Astrocyte of the cerebellum (primary cell): ENCODE measurements at regions not wholly inside any gene's neighbourhood (a gene's known extent, or its start where the extent isn't known, plus 50 kb on each side); places are given as distances from the start of the nearest gene placed in this dataset.
"Not testable (repeated sequence)": the region's sequence is repeated elsewhere in the genome, so short reads cannot be mapped to it uniquely, and the experiment has no call there.

Experiments used
- DNase-seq: peaks from one replicate; pipeline ENCODE4 v3.0.0-alpha.2; 2011; ENCODE audit warnings: low read depth
- H3K4me3 ChIP-seq: 2 replicates; pipeline ENCODE4 v1.5.1; 2011; ENCODE audit warnings: mild to moderate bottlenecking, low read depth, low read length, moderate library complexity
- CTCF ChIP-seq: IDR thresholded peaks from 2 replicates; pipeline ENCODE4 v1.5.1; 2012; ENCODE audit warnings: low read length, low read depth, moderate library complexity, mild to moderate bottlenecking; ENCODE audit errors: missing control alignments
- in situ Hi-C: cut with HindIII; loops from 2 replicates; pipeline ENCODE4 v1.10.0; 2017; ENCODE audit warnings: low sequenced_read_pairs

- no peak for TF ChIP-seq CTCF
- in situ Hi-C loops: loop anchor here (25.0 kb wide), 1 partner anchor 1024 kb away; no protein-coding TSS in a partner anchor
- DNase-seq: no peak
Observed at GRCh38 chr4:124111411-124111810, 601.1 kb downstream of the ANKRD50 start.

GRCh38 chr4:124111922-124112321, 600.6 kb downstream of the ANKRD50 start:
- peak; percentile 86 for DNase-seq

More at GRCh38 chr4:124111411-124111810, 601.1 kb downstream of the ANKRD50 start:
- no peak overlapping the region for H3K4me3 ChIP-seq

GRCh38 chr4:124118061-124118460, 594.5 kb downstream of the ANKRD50 start:
- TF ChIP-seq CTCF: no peak
- in situ Hi-C loops: loop anchor here (25.0 kb wide), 1 partner anchor 1031 kb away; no protein-coding TSS in a partner anchor
- DNase-seq: no peak
- H3K4me3 ChIP-seq: no peak overlapping the region

More at GRCh38 chr4:124111922-124112321, 600.6 kb downstream of the ANKRD50 start:
- peak; percentile 63 for TF ChIP-seq CTCF
- in situ Hi-C loops: loop anchor here (25.0 kb wide), 1 partner anchor 1025 kb away; no protein-coding TSS in a partner anchor
- H3K4me3 ChIP-seq: no peak overlapping the region

GRCh38 chr4:124121461-124121971, 591.0 kb downstream of the ANKRD50 start:
- TF ChIP-seq CTCF: no peak
- DNase-seq: peak; percentile 90
- no peak overlapping the region for H3K4me3 ChIP-seq
- in situ Hi-C loops: loop anchor here (25.0 kb wide), 1 partner anchor 1034 kb away; no protein-coding TSS in a partner anchor

- no peak for TF ChIP-seq CTCF
Observed at GRCh38 chr4:124123181-124123580, 589.4 kb downstream of the ANKRD50 start.

GRCh38 chr4:124123721-124124120, 588.8 kb downstream of the ANKRD50 start:
- no peak overlapping the region for H3K4me3 ChIP-seq
- in situ Hi-C loops: loop anchor here (25.0 kb wide), 1 partner anchor 1036 kb away; no protein-coding TSS in a partner anchor
- DNase-seq: no peak
- no peak for TF ChIP-seq CTCF

More at GRCh38 chr4:124123181-124123580, 589.4 kb downstream of the ANKRD50 start:
- DNase-seq: no peak
- in situ Hi-C loops: loop anchor here (25.0 kb wide), 1 partner anchor 1036 kb away; no protein-coding TSS in a partner anchor
- H3K4me3 ChIP-seq: no peak overlapping the region

- DNase-seq, in situ Hi-C loops, H3K4me3 ChIP-seq: not testable (repeated sequence)
Observed at GRCh38 chr4:124131324-124131723, 581.2 kb downstream of the ANKRD50 start.
